ENCODE measurements at regions not wholly inside any gene's neighbourhood (a gene's known extent, or its start where the extent isn't known, plus 50 kb on each side); places are given as distances from the start of the nearest gene placed in this dataset.

DNA sequence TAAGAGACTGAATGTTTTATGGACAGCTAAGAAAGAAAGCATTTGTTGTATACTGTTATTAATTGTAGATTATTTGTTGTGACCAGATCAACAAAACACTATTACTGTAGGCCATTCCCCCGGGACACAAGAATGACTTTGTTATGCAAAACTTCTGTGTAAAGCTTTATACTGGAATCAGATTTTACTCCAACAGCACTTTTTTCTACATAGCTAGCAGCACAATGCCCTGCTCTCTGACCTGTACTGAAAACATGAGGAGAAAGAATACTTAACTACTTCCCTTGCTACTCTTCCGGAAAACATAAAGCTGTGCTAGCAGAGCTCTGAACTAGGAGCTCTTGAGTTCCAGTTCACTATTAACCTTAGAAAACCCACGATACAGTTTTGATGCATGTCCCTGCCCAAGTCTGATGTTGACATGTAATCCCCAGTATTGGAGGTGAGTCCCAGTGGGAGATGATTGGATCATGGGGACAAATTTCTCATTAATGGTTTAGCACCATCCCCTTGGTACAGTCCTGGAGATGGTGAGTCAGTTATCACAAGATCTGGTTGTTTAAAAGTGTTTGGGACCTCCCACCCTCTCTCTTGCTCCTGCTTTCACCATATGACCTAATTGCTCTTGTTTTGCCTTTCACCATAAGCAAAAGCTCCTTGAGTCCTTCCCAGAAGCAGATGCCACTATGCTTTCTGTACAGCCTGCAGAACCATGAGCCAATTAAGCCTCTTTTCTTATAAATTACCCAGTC is 601.1 kb upstream of the PIK3C3 start:
- no peak for DNase-seq (ENCODE audit: low spot score)

DNA sequence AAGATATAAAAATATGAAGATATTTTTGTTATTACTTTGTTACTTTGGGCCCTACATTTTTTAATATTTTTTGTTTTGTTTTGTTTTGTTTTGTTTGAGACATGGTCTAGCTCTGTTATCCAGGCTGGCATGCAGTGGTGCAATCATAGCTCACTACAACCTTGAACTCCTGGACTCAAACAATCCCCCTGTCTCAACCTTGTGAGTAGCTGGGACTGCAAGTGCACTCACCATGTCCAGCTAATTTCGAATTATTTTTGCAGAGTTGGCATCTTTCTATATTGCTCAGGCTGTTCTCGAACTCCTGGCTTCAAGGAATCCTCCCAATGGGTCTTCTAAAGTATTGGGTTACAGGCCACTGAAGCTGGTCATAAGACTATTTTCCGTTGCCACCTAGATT is 603.6 kb upstream of the PIK3C3 start:
- no peak for DNase-seq (ENCODE audit: low spot score)

DNA sequence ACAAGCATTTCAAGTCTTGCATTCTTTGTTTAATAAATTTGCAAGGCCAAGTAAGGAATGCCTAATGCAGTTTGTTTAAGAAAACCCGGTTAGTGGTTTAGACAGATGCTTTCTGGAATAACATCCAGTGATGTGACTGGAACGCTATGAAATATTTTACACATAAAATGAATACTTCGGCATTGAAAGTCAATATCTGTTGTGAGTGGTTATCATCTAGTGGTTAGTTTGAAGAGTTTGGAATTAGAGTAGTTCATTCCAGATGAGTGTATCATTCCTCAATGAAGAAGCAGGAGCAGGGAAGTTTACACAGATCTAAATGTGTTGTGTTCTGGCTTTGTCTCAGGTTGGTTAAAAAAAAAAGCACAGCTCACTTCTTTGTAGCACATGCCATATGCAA is 608.0 kb upstream of the PIK3C3 start:
- DNase-seq (ENCODE audit: low spot score), result no peak

- DNase-seq (ENCODE audit: low spot score), result no peak
These were observed 611.2 kb upstream of the PIK3C3 start for GRCh38 chr18:41343808-41344207.

DNA sequence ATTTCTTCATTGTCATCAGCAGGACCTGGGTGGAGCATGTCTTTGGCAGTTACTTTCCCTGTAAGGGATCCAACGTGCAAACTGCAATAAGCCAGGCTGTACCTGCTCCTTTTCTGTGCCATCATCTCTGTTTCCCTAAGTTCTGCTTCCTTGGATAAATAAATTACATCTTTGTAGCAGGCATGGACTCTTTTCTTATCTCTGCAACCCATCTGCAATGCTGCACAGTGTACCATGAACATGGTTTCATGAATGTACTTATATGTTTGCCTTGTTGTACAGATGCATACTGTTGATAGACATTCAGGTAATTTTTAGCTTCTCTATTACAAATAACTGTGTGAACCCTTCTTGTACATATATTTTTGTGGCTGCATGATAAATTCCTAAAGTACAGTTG is 616.7 kb upstream of the PIK3C3 start:
- DNase-seq (ENCODE audit: low spot score), result no peak

DNA sequence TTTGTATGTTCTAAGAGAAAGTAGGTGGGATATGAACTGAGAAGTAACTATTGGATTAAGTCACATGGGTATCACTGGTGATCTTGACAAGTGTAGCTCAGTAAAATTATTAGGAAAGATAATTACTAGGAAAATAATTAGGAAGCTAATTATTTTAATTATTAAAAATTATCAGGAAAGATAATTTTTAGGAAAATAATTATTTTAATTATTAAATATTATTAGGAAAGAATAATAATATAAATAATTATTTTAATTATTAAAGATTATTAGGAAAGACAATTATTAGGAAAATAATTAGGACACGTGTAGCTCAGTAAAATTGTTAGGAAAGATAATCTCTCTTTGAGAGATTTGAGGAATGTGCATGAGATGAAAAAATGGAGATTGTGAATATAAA is 623.4 kb upstream of the PIK3C3 start:
- DNase-seq (ENCODE audit: low spot score), result no peak

- no peak for DNase-seq (ENCODE audit: low spot score)
These were observed 628.7 kb upstream of the PIK3C3 start for GRCh38 chr18:41326311-41326710.

- no peak for DNase-seq (ENCODE audit: low spot score)
These were observed 630.1 kb upstream of the PIK3C3 start for GRCh38 chr18:41324934-41325333.

GRCh38 chr18:41324020-41324791 is 630.8 kb upstream of the PIK3C3 start:
- DNase-seq (ENCODE audit: low spot score), result no peak

GRCh38 chr18:41323044-41323443 is 632.0 kb upstream of the PIK3C3 start:
- no peak for DNase-seq (ENCODE audit: low spot score)

GRCh38 chr18:41320100-41320499 is 634.9 kb upstream of the PIK3C3 start:
- DNase-seq (ENCODE audit: low spot score), result no peak

DNA sequence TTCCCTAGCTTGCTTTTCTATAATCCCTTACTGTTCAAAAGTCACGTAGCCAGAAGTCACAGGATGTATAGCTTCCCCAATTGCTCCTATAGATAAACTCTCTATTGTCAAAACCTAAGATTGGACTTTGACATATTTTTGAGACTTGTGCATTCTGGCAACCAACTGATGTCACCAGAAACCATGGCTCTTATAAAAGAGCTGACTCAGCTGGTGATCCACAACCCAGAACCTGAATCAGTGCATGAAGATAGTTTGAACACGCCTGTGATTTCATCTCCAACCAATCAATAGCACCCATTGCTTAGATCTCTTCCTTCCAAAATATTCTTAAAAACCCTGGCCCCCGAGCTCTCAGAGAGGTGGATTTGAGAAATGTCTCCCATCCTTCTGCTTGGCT is 639.9 kb upstream of the PIK3C3 start:
- no peak for DNase-seq (ENCODE audit: low spot score)

GRCh38 chr18:41311571-41312547 is 643.2 kb upstream of the PIK3C3 start:
- no peak for DNase-seq (ENCODE audit: low spot score)

DNA sequence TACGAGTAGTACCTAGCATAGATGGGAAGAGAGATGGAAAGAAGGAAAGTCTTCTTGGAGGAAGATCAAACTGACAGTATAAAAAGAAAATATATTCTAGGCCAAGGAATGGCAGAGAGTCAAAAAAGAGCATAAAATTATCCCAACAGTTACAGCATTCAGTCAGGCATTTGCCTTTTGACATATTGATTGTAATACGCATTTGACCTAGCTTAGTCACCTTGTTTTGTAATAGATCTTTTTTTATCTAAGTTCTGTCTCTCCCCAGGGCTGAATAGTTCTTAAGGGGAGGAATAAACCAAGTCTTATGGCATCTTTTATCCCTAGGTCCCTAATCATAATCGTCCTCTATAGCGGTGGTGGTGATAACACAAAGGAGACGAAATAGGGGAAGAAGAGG is 657.3 kb upstream of the PIK3C3 start:
- DNase-seq (ENCODE audit: low spot score), result no peak

GRCh38 chr18:41269294-41269693 is 685.7 kb upstream of the PIK3C3 start:
- DNase-seq (ENCODE audit: low spot score), result no peak

GRCh38 chr18:41268271-41268670 is 686.8 kb upstream of the PIK3C3 start:
- no peak for DNase-seq (ENCODE audit: low spot score)

GRCh38 chr18:41266616-41267015 is 688.4 kb upstream of the PIK3C3 start:
- no peak for DNase-seq (ENCODE audit: low spot score)

DNA sequence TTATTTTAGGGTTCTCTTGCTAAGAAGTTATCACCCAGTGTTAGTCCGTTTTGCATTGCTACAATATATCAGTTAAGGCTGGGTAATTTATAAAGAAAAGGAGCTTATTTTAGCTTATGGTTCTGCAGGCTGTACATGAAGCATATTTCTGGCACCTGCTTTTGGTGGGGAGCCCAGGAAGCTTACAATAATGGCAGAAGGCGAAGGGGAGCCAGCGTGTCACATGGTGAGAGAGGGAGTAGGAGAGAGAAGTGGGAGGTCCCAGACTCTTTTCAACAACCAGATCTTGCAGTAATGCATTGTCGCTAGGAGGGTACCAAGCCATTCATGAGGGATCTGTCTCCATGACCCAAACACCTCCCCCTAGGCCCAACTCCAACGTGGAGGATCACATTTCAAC is 688.8 kb upstream of the PIK3C3 start:
- DNase-seq (ENCODE audit: low spot score), result no peak

DNA sequence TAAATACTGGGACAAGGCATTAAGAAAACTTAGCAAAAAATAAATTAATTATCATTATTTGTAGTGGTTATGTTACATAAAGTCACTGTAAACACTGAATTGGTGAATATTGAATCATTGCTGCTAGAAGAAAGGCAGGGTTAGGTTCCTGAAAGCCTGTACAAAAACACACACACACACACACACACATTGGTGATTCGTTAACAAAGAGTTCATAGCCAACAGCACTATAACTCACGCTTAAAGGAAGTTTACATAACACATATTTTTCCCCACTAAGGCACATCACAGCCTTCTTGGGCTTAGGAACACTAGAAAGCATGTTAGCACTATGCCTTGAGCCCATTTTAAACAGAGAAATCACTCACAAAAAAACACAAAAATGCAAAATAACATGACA is 690.0 kb upstream of the PIK3C3 start:
- DNase-seq (ENCODE audit: low spot score), result no peak

DNA sequence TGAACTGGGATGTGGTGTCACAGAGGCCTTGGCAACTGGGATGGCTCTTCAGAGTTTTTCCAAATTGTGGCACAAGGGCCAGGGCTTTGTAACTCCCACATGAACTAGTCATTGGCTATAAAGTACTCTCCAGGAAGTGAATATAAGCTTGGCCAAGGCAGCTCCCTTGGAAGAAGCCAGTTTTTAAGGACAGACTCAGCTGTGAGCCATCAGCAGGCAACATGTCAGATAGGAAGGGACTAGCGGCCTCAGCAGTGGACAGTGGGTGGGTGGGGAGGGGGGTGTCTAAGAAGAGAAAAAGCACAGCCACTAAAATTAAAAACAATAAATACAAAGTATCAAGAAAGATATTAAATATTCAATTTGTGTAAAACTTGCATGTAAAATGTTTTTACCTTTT is 691.1 kb upstream of the PIK3C3 start:
- no peak for DNase-seq (ENCODE audit: low spot score)

- DNase-seq (ENCODE audit: low spot score), result no peak
These were observed 692.3 kb upstream of the PIK3C3 start for GRCh38 chr18:41262688-41263087.

DNA sequence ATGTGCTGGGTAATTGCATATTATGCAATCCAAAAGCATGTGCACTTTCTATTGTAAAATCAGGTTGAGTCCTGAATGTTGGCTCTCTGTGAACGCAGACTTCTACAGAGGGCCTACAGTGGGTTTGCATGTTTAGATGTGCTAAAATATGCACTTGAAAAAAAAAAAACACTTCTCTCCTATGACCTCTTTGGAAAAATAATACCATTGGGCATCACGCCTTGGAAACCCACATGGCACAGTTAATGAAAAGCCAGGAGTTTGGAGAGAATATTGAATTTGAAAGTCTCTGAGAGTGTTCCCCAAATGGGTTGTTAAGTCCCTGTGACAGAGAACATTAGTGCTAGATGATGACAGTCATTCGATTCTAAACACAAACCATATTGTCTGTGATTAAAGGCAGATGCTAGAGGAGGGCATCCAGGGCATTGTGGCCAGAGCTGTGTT is 710.4 kb upstream of the PIK3C3 start:
- DNase-seq (ENCODE audit: low spot score), result no peak

Measured in HuH-7.5 (cell line).